Cardiac muscle cell (in vitro differentiated cells and primary cell): ENCODE measurements at regions not wholly inside any gene's neighbourhood (a gene's known extent, or its start where the extent isn't known, plus 50 kb on each side); places are given as distances from the start of the nearest gene placed in this dataset.

Source experiments
- DNase-seq, 2 donors: peaks; one replicate each; pipeline versions ENCODE4 v3.0.0 to v3.0.0-alpha.2; 2010 to 2017; ENCODE audit warnings: low read depth in 1 of 2, low spot score in 1 of 2
- H3K27ac ChIP-seq: fragments of 200-600 bp; sonication (generic); 2 replicates; pipeline ENCODE4 v1.5.1; 2016
- H3K27me3 ChIP-seq: fragments of 200-600 bp; sonication (generic); 2 replicates; pipeline ENCODE4 v1.6.0; 2016; ENCODE audit warnings: control low read depth
- H3K36me3 ChIP-seq: fragments of 200-600 bp; sonication (generic); 2 replicates; pipeline ENCODE4 v1.5.1; 2016; ENCODE audit warnings: control low read depth
- H3K4me1 ChIP-seq: fragments of 200-600 bp; sonication (generic); 2 replicates; pipeline ENCODE4 v1.8.1; 2017; ENCODE audit warnings: low read depth, mild to moderate bottlenecking, mixed run types
- H3K4me3 ChIP-seq: fragments of 200-600 bp; sonication (generic); 2 replicates; pipeline ENCODE4 v1.5.1; 2016; ENCODE audit warnings: mild to moderate bottlenecking
- H3K9me3 ChIP-seq: fragments of 200-600 bp; sonication (generic); 2 replicates; pipeline ENCODE4 v1.5.1; 2017; ENCODE audit warnings: low read depth, mild to moderate bottlenecking, control low read depth
- CTCF ChIP-seq: IDR thresholded peaks from 2 replicates; pipeline ENCODE4 v1.5.1; 2012; ENCODE audit warnings: low read depth, mild to moderate bottlenecking, low read length

DNA sequence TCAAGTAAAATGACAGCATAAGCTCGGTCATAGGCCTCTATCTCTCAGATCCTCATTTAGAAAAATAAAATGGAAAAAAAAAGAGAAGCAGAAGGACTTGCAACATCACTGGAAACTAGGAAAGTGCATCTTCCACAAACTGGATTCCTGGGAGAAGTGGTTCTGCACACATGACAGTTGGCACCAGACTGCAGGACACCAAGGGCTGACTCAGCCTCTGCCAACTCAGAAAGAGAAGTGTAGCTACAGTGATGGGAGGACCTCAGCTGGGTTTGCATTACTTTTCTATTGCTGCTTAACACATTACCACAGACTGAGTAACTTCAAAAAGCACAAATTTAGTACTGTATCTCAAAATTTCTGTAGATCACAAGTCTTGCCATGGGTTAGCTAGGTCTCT, 409.5 kb upstream of the GCFC2 start:
- no peak overlapping the region for H3K27ac ChIP-seq
- H3K4me1 ChIP-seq = no peaks in the 10 kb centered on the region
- no peaks in the 10 kb centered on the region for H3K36me3 ChIP-seq
- DNase-seq = no peak
- H3K4me3 ChIP-seq = no peak overlapping the region
- no peak for TF ChIP-seq CTCF
- no peaks in the 10 kb centered on the region for H3K27me3 ChIP-seq
- no peaks in the 10 kb centered on the region for H3K9me3 ChIP-seq

GRCh38 chr2:76089683-76090082, 379.0 kb upstream of the GCFC2 start:
- Histone ChIP-seq H3K27me3 (no peaks in the 10 kb centered on the region), H3K36me3 (no peaks in the 10 kb centered on the region), H3K27ac (no peak overlapping the region), H3K4me3 (no peak overlapping the region), H3K4me1 (peaks cover 4% of the 10 kb centered on the region), H3K9me3 (no peaks in the 10 kb centered on the region)
- no peak for DNase-seq
- no peak for TF ChIP-seq CTCF

DNA sequence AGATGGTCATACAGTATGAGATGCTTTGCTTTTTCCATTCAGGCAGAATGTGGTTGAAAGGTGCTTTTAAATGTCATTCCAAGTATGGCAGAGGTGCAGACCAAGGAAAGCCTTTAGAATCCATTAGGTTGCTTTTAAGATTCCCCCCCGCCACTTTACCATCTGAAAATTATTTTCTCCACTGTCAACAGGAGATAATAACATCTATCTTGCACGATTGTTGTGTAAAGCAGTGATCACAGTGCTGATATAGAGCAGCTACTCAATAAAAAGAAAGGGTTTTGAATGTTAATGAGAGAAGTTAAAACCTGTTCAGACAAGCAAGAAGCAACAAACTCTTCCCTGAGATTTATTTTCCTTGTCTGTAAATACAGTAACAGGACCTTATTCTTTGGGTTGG, 372.5 kb upstream of the GCFC2 start:
- Histone ChIP-seq H3K27ac (no peak overlapping the region), H3K4me3 (no peak overlapping the region), H3K27me3 (no peaks in the 10 kb centered on the region), H3K4me1 (peaks cover 4% of the 10 kb centered on the region), H3K9me3 (no peaks in the 10 kb centered on the region), H3K36me3 (no peaks in the 10 kb centered on the region)
- TF ChIP-seq CTCF = no peak
- no peak for DNase-seq

GRCh38 chr2:76082509-76082908, 371.8 kb upstream of the GCFC2 start:
- Histone ChIP-seq H3K4me1 (peaks cover 4% of the 10 kb centered on the region), H3K9me3 (no peaks in the 10 kb centered on the region), H3K27ac (no peak overlapping the region), H3K27me3 (no peaks in the 10 kb centered on the region), H3K4me3 (no peak overlapping the region), H3K36me3 (no peaks in the 10 kb centered on the region)
- no peak for TF ChIP-seq CTCF
- DNase-seq = no peak

DNA sequence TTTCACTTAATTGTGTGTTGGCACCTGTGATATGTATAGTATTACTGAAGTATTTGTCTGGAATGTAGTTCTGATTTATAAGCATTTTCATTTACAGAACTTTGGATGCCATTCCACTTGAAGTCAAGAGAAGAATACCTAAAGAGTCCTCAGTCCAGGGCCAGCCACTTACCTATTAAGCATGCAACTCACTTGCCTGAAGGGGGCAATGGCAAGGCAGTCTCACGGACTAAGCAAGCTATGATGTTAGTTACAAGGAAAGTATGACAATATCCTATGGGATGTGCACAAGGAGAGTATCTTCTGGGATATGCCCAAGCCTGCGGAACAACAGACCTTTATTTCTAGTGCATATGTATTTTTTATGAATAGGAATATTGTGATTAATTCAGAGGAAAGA, 369.4 kb upstream of the GCFC2 start:
- DNase-seq = peak in 1 of 2 donors; percentile 7
- no peak for TF ChIP-seq CTCF
- H3K27ac ChIP-seq = no peak overlapping the region
- no peaks in the 10 kb centered on the region for H3K27me3 ChIP-seq
- H3K4me1 ChIP-seq = no peaks in the 10 kb centered on the region
- H3K4me3 ChIP-seq = no peak overlapping the region
- H3K36me3 ChIP-seq = no peaks in the 10 kb centered on the region
- H3K9me3 ChIP-seq = no peaks in the 10 kb centered on the region

GRCh38 chr2:76075126-76075525, 364.4 kb upstream of the GCFC2 start:
- no peak overlapping the region for H3K4me3 ChIP-seq
- no peak for TF ChIP-seq CTCF
- no peaks in the 10 kb centered on the region for H3K36me3 ChIP-seq

More at GRCh38 chr2:76075126-76075525, 364.4 kb upstream of the GCFC2 start:
- Histone ChIP-seq H3K9me3 (no peaks in the 10 kb centered on the region), H3K27me3 (no peaks in the 10 kb centered on the region), H3K4me1 (no peaks in the 10 kb centered on the region), H3K27ac (no peak overlapping the region)
- DNase-seq = no peak
